K562 (cell line): ENCODE measurements at regions not wholly inside any gene's neighbourhood (a gene's known extent, or its start where the extent isn't known, plus 50 kb on each side); places are given as distances from the start of the nearest gene placed in this dataset.

Source experiments
- ATAC-seq: fragments of 200-7000 bp; cut with Tn5 transposase; 3 replicates; pipeline ENCODE4 v1.9.1; 2020; ENCODE audit warnings: moderate library complexity
- BruUV-seq: library from RNA; stranded (reverse); fragments of 400-500 nt; replicated peaks from 2 replicates; lab custom pipeline; 2021; lab: Mats Ljungman, UMichigan
- CTCF ChIA-PET: fragments of 300-600 bp; formaldehyde crosslinking; extraction: SDS; loops from one replicate; lab custom pipeline; 2021; ENCODE audit warnings: low intra/inter-chr PET ratio; lab: Yijun Ruan, JAX
- POLR2A ChIA-PET: fragments of 300-600, 350-650 bp; sonication (Branson Sonifier 250); formaldehyde crosslinking; extraction: SDS; loops from one replicate; lab custom pipeline; 2021; ENCODE audit warnings: antibody characterized with exemption, inconsistent platforms; lab: Yijun Ruan, JAX
- DNase-seq, 4 experiments: peaks; one replicate each; pipeline versions ENCODE4 v3.0.0 to v3.0.0-alpha.2; 2011 to 2018; ENCODE audit warnings: low spot score in 3 of 4, mixed read lengths in 3 of 4; ENCODE audit errors: extremely low read depth in 1 of 4
- FAIRE-seq: peaks from 2 replicates; lab custom pipeline; 2011; peaks lifted over from hg19 to GRCh38; lab: Jason Lieb, UNC
- H2AFZ ChIP-seq: 2 replicates; pipeline ENCODE4 v1.6.0; 2011; ENCODE audit warnings: low read depth, low read length, control low read depth, inconsistent platforms
- H3K27ac ChIP-seq: fragments of 200-600 bp; 3 replicates; pipeline ENCODE4 v1.8.0; 2011; ENCODE audit warnings: low read depth, mild to moderate bottlenecking, control low read depth, inconsistent platforms, low read length, moderate library complexity, mixed read lengths; ENCODE audit errors: extremely low read depth
- H3K27me3 ChIP-seq, 2 experiments: fragments of 300-600 bp in 1 of 2; 2 replicates in 1 of 2; 3 replicates in 1 of 2; pipeline versions ENCODE4 v1.6.0 to v1.8.0; 2011; ENCODE audit warnings: inconsistent platforms in 2 of 2, low read length in 2 of 2, mild to moderate bottlenecking in 1 of 2, mixed read lengths in 1 of 2, moderate library complexity in 1 of 2; ENCODE audit not compliant: control insufficient read depth in 2 of 2, insufficient read depth in 2 of 2
- H3K36me3 ChIP-seq: fragments of 300-600 bp; 3 replicates; pipeline ENCODE4 v1.8.0; 2011; ENCODE audit warnings: mild to moderate bottlenecking, low read length, inconsistent platforms; ENCODE audit not compliant: control insufficient read depth, insufficient read depth
- H3K4me1 ChIP-seq, 2 experiments: fragments of 200-600 bp in 1 of 2; replicated peaks in 1 of 2; 2 replicates in 1 of 2; 3 replicates in 1 of 2; pipeline versions ENCODE4 v1.5.1 to v1.8.0; 2011; ENCODE audit warnings: inconsistent platforms in 2 of 2, low read length in 2 of 2, mild to moderate bottlenecking in 1 of 2, mixed read lengths in 1 of 2, moderate library complexity in 1 of 2; ENCODE audit not compliant: control insufficient read depth in 2 of 2, insufficient read depth in 2 of 2
- H3K4me2 ChIP-seq: 2 replicates; pipeline ENCODE4 v1.6.1; 2011; ENCODE audit warnings: low read length, control low read depth, inconsistent platforms, mixed read lengths; ENCODE audit not compliant: insufficient read depth
- H3K4me3 ChIP-seq: fragments of 200-600 bp; sonication (generic), shearing (Covaris generic); 2 replicates; pipeline ENCODE4 v1.5.1; 2016; ENCODE audit warnings: control low read depth, inconsistent platforms
- H3K79me2 ChIP-seq: fragments of 200-600 bp; 3 replicates; pipeline ENCODE4 v1.8.0; 2011; ENCODE audit warnings: low read length, inconsistent platforms; ENCODE audit not compliant: control insufficient read depth, insufficient read depth
- H3K9ac ChIP-seq, 2 experiments: 2 replicates each; pipeline versions ENCODE4 v1.6.0 to v1.6.1; 2011; ENCODE audit warnings: low read depth in 2 of 2, low read length in 2 of 2, control low read depth in 1 of 2, inconsistent platforms in 1 of 2, mild to moderate bottlenecking in 1 of 2, mixed read lengths in 1 of 2; ENCODE audit not compliant: insufficient read depth in 1 of 2
- H3K9me1 ChIP-seq: one replicate; pipeline ENCODE4 v1.6.0; 2011; ENCODE audit warnings: inconsistent platforms, mild to moderate bottlenecking, low read length, moderate library complexity; ENCODE audit not compliant: control insufficient read depth, insufficient read depth
- H3K9me3 ChIP-seq: replicated peaks from 2 replicates; pipeline ENCODE4 v1.5.1; 2011; ENCODE audit warnings: low read depth, low read length, inconsistent platforms; ENCODE audit not compliant: control insufficient read depth, insufficient read depth
- H4K20me1 ChIP-seq: replicated peaks from 2 replicates; pipeline ENCODE4 v1.6.1; 2011; ENCODE audit warnings: low read length, inconsistent platforms, mixed read lengths; ENCODE audit not compliant: control insufficient read depth, insufficient read depth
- ARID1B ChIP-seq: fragments of 450-650 bp; IDR thresholded peaks from 2 replicates; pipeline ENCODE4 v1.6.1; 2016; ENCODE audit warnings: antibody characterized with exemption, mild to moderate bottlenecking, inconsistent platforms
- ASH1L ChIP-seq: fragments of 450-650 bp; IDR thresholded peaks from 2 replicates; pipeline ENCODE4 v1.6.1; 2018; ENCODE audit warnings: borderline replicate concordance, mild to moderate bottlenecking, low read depth; ENCODE audit not compliant: partially characterized antibody
- BRD9 ChIP-seq: fragments of 450-650 bp; IDR thresholded peaks from 2 replicates; pipeline ENCODE4 v1.6.1; 2018; ENCODE audit warnings: low read depth; ENCODE audit not compliant: partially characterized antibody
- GATAD2A ChIP-seq: fragments of 450-650 bp; IDR thresholded peaks from 2 replicates; pipeline ENCODE4 v1.6.1; 2017
- HNRNPH1 ChIP-seq: fragments of 200-400 bp; formaldehyde crosslinking; optimal IDR thresholded peaks from 2 replicates; pipeline ENCODE3; 2017; ENCODE audit warnings: low read depth, mild to moderate bottlenecking, low read length, moderate library complexity
- NFATC3 ChIP-seq: fragments of 450-650 bp; IDR thresholded peaks from 2 replicates; pipeline ENCODE4 v1.6.1; 2017; ENCODE audit warnings: mild to moderate bottlenecking
- POLR2G ChIP-seq: fragments of 200-400 bp; formaldehyde crosslinking; IDR thresholded peaks from 2 replicates; pipeline ENCODE4 v1.6.1; 2017; ENCODE audit warnings: low read depth, mild to moderate bottlenecking, antibody characterized with exemption, low read length, moderate library complexity
- RB1 ChIP-seq: fragments of 450-650 bp; IDR thresholded peaks from 2 replicates; pipeline ENCODE4 v1.6.1; 2017; ENCODE audit warnings: low read depth, mild to moderate bottlenecking
- WGBS: fragments of 100-300 bp; shearing (Covaris generic); methylation state at CpG from one replicate; pipeline ENCODE4 v1.1.6; 2016; ENCODE audit warnings: low coverage, mixed read lengths; ENCODE audit not compliant: insufficient coverage; ENCODE audit errors: missing lambda C conversion rate; 5-methylcytosine and 5-hydroxymethylcytosine counted together
- in situ Hi-C: fragments of 300-500 bp; cut with MboI; formaldehyde crosslinking; loops from 4 replicates; pipeline ENCODE4 v1.15.0; 2018; ENCODE audit warnings: inconsistent platforms, mixed read lengths
- intact Hi-C: fragments of 100-400 bp; cut with micrococcal nuclease; formaldehyde crosslinking; loops from 2 replicates; pipeline ENCODE4 v1.14.2; 2022
- TF ChIP-seq, protein P1 (sequence below): sonication (generic); formaldehyde crosslinking; IDR thresholded peaks from 2 replicates; pipeline ENCODE4 v1.8.0; 2023; ENCODE audit warnings: missing genetic modification reagents, mild to moderate bottlenecking, borderline replicate concordance
- TF ChIP-seq, protein P2 (sequence below): sonication (generic); formaldehyde crosslinking; IDR thresholded peaks from 2 replicates; pipeline ENCODE4 v1.8.0; 2022; ENCODE audit warnings: mild to moderate bottlenecking, missing genetic modification reagents
- TF ChIP-seq, protein P3 (sequence below): sonication (generic); formaldehyde crosslinking; IDR thresholded peaks from 2 replicates; pipeline ENCODE4 v1.8.0; 2022; ENCODE audit warnings: mild to moderate bottlenecking, missing genetic modification reagents

DNA sequence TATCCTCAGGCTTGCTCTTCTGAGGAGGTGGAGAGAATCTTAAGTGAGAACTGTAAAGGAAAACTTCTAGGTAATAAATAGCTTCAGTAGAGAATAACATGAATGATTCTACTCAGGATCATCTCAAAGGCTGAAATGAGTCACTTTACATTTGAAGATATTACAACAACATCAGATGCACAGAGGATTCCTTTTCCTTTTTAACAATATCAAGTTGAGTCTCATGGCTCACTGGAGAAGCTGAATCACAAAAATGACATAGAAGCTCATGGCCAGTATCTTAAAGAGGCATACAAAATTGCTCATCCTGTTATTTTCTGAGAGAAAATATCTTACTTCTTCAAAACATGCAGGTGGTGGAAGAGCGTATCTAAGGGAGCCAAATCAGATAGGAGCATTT, 72.5 kb upstream of the EMCN start:
- Histone ChIP-seq H3K27ac (no peak overlapping the region), H3K4me1 (no peaks in the 10 kb centered on the region), H3K4me2 (no peak overlapping the region), H4K20me1 (no peaks in the 10 kb centered on the region), H3K9me1 (no peaks in the 10 kb centered on the region), H3K4me3 (no peak overlapping the region), H3K9ac (no peak overlapping the region), H3K79me2 (no peaks in the 10 kb centered on the region), H3K36me3 (no peaks in the 10 kb centered on the region), H2AFZ (no peak overlapping the region), H3K9me3 (no peaks in the 10 kb centered on the region), H3K27me3 (no peaks in the 10 kb centered on the region)
- intact Hi-C loops (no loop called here), in situ Hi-C loops (no loop called here)
- no TSS peak for BruUV-seq
- ChIA-PET CTCF (no interaction called here), POLR2A (no interaction called here)
- FAIRE-seq (no peak), ATAC-seq (no peak), DNase-seq (no peak)
- WGBS, result 0% methylated on average over 1 of the region's 1 CpG
- TF ChIP-seq BRD9, result no peak
- no peak for TF ChIP-seq ARID1B
- TF ChIP-seq, protein P1, sequence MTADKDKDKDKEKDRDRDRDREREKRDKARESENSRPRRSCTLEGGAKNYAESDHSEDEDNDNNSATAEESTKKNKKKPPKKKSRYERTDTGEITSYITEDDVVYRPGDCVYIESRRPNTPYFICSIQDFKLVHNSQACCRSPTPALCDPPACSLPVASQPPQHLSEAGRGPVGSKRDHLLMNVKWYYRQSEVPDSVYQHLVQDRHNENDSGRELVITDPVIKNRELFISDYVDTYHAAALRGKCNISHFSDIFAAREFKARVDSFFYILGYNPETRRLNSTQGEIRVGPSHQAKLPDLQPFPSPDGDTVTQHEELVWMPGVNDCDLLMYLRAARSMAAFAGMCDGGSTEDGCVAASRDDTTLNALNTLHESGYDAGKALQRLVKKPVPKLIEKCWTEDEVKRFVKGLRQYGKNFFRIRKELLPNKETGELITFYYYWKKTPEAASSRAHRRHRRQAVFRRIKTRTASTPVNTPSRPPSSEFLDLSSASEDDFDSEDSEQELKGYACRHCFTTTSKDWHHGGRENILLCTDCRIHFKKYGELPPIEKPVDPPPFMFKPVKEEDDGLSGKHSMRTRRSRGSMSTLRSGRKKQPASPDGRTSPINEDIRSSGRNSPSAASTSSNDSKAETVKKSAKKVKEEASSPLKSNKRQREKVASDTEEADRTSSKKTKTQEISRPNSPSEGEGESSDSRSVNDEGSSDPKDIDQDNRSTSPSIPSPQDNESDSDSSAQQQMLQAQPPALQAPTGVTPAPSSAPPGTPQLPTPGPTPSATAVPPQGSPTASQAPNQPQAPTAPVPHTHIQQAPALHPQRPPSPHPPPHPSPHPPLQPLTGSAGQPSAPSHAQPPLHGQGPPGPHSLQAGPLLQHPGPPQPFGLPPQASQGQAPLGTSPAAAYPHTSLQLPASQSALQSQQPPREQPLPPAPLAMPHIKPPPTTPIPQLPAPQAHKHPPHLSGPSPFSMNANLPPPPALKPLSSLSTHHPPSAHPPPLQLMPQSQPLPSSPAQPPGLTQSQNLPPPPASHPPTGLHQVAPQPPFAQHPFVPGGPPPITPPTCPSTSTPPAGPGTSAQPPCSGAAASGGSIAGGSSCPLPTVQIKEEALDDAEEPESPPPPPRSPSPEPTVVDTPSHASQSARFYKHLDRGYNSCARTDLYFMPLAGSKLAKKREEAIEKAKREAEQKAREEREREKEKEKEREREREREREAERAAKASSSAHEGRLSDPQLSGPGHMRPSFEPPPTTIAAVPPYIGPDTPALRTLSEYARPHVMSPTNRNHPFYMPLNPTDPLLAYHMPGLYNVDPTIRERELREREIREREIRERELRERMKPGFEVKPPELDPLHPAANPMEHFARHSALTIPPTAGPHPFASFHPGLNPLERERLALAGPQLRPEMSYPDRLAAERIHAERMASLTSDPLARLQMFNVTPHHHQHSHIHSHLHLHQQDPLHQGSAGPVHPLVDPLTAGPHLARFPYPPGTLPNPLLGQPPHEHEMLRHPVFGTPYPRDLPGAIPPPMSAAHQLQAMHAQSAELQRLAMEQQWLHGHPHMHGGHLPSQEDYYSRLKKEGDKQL (CRISPR knock-in tag), result no peak
- TF ChIP-seq, protein P2, sequence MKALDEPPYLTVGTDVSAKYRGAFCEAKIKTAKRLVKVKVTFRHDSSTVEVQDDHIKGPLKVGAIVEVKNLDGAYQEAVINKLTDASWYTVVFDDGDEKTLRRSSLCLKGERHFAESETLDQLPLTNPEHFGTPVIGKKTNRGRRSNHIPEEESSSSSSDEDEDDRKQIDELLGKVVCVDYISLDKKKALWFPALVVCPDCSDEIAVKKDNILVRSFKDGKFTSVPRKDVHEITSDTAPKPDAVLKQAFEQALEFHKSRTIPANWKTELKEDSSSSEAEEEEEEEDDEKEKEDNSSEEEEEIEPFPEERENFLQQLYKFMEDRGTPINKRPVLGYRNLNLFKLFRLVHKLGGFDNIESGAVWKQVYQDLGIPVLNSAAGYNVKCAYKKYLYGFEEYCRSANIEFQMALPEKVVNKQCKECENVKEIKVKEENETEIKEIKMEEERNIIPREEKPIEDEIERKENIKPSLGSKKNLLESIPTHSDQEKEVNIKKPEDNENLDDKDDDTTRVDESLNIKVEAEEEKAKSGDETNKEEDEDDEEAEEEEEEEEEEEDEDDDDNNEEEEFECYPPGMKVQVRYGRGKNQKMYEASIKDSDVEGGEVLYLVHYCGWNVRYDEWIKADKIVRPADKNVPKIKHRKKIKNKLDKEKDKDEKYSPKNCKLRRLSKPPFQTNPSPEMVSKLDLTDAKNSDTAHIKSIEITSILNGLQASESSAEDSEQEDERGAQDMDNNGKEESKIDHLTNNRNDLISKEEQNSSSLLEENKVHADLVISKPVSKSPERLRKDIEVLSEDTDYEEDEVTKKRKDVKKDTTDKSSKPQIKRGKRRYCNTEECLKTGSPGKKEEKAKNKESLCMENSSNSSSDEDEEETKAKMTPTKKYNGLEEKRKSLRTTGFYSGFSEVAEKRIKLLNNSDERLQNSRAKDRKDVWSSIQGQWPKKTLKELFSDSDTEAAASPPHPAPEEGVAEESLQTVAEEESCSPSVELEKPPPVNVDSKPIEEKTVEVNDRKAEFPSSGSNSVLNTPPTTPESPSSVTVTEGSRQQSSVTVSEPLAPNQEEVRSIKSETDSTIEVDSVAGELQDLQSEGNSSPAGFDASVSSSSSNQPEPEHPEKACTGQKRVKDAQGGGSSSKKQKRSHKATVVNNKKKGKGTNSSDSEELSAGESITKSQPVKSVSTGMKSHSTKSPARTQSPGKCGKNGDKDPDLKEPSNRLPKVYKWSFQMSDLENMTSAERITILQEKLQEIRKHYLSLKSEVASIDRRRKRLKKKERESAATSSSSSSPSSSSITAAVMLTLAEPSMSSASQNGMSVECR (CRISPR knock-in tag), result no peak
- TF ChIP-seq GATAD2A, result no peak
- TF ChIP-seq NFATC3, result no peak
- no peak for TF ChIP-seq ASH1L
- TF ChIP-seq POLR2G, result no peak
- no peak for TF ChIP-seq RB1
- TF ChIP-seq HNRNPH1, result no peak
- TF ChIP-seq, protein P3, sequence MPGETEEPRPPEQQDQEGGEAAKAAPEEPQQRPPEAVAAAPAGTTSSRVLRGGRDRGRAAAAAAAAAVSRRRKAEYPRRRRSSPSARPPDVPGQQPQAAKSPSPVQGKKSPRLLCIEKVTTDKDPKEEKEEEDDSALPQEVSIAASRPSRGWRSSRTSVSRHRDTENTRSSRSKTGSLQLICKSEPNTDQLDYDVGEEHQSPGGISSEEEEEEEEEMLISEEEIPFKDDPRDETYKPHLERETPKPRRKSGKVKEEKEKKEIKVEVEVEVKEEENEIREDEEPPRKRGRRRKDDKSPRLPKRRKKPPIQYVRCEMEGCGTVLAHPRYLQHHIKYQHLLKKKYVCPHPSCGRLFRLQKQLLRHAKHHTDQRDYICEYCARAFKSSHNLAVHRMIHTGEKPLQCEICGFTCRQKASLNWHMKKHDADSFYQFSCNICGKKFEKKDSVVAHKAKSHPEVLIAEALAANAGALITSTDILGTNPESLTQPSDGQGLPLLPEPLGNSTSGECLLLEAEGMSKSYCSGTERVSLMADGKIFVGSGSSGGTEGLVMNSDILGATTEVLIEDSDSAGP (CRISPR knock-in tag), result no peak
